GM19467 (cell line): ENCODE measurements at regions not wholly inside any gene's neighbourhood (a gene's known extent, or its start where the extent isn't known, plus 50 kb on each side); places are given as distances from the start of the nearest gene placed in this dataset.

ENCODE experiments used
- ATAC-seq: cut with Tn5 transposase; IDR thresholded peaks from one replicate; pipeline ENCODE4 v1.9.1; 2021; ENCODE audit warnings: mild to moderate bottlenecking, moderate library complexity; ENCODE audit not compliant: unreplicated experiment

DNA sequence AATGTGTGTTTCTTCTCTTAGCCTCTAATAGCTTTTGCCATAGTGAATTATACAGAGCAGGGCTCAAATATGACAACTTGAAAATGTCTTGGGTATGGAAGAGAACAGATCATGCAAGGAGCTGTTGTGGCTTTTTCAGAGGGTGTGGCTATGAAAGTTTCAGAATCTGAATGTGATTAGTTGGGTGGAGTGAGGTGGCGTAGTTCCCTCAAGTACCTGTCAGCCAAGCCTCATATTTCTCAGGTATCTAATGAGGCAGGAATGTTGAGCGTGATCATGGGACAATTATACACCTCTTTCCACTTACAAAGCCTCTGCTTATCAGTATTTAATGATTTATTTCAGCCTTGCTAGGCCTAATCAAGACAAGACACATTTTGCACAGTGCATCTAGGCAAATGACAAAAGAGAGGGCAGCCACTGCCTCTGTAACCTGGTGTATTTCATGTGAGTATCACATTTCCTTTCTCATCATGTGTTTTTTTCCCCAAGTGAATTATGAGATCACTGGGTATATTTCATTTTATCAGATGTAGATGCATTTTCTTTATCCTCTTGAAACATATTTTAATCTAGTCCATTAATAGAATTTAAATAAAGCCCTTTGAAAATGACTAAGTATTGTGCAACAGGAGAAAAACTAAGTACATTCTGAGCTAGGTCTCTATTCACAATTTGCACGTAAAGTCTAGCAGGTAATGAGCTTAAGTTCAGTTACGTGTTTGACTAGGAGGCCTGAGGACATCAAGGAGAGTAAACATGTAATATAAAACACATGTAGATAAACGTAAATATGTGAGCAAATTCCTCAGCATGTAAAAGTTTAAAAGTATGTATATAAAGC lies 644.4 kb upstream of the IGFBP3 start:
- no peak for ATAC-seq

DNA sequence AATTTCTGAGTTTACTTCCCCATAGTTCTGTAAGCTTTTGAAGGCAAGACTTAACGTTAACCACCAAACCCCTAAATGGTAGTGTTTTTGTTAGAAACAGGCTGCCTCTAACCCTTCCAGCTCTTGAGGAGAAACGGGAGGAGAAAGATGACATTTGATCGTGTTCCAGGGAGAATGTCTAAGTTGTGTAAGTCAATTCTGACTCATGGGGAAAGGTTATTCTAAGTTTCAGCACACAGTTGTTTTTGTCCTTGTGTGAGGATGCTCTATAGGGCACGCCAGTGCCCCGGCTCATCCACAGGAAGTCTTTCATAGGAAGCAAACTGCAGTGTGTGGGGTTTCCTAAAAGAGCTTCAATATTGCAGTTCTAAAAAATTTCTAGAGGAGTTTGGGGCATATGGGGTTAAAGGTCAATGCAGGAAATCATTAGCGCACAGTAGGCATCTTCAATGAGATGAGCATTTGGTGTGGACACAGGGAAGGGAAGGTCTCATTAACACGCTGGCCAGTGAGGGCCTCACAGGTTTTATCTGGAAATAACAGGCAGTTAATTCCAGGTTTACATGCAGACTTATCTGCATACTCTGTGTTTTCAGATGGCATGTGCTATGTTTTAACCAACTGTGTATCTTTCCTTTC lies 638.2 kb upstream of the IGFBP3 start:
- ATAC-seq: no peak

DNA sequence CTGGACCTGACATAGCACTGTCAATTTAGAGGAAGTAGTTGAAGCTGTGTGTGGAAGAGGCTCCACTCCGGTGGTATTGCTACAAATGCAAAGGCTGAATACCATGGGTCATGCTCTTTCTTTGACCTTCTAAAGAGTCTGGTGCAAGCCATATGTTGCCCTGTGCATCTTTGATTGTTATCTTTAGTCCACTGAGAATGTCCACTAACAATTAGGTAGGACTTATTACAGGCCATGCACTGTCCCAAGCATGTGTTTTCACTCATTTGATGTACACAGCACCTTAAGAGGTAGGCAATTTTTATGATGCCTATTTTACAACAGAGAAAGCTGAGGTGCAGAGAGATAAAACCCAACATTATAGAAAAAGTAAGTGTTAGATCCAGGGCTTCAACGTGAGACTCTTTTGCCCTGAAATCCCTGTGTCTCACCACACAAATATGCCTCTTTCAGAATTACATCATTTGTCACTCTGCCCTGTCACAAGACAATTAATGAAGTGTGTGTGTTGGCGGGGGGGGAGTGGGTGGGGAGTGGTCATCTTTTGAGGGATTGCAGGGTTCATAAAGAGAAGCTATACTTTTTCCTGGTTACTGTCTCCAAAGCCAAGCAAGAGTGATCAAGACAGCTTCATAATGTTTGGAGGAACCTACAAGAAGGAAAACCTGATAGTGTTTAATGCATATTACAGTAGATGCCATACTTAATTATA lies 637.6 kb upstream of the IGFBP3 start:
- no peak for ATAC-seq

DNA sequence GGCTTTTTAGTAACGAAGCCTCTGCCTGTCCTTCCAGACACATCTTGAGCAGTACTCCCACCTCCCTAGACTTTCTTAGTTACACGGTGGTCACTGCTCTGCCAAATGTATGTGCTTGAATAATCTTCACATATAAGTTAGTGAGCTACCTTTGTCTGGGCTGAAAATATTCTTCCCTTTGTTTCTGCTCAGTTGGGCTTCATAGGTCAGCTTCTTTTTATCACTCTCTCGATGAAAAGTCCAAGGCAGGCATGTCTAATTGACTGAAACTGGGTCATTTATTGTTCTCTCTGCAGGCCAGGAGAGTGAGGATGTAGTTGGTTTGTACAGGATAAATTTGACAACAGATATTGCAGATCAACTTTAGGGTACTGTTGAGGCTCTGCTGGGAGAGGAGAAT lies 636.7 kb upstream of the IGFBP3 start:
- ATAC-seq: no peak

GRCh38 chr7:46557295-46557711 lies 636.2 kb upstream of the IGFBP3 start:
- no peak for ATAC-seq

- no peak for ATAC-seq
Measured at GRCh38 chr7:46554688-46555422, 633.8 kb upstream of the IGFBP3 start.

GRCh38 chr7:46551603-46552002 lies 630.5 kb upstream of the IGFBP3 start:
- ATAC-seq: no peak

- ATAC-seq: no peak
Measured at GRCh38 chr7:46550864-46551263, 629.8 kb upstream of the IGFBP3 start.

DNA sequence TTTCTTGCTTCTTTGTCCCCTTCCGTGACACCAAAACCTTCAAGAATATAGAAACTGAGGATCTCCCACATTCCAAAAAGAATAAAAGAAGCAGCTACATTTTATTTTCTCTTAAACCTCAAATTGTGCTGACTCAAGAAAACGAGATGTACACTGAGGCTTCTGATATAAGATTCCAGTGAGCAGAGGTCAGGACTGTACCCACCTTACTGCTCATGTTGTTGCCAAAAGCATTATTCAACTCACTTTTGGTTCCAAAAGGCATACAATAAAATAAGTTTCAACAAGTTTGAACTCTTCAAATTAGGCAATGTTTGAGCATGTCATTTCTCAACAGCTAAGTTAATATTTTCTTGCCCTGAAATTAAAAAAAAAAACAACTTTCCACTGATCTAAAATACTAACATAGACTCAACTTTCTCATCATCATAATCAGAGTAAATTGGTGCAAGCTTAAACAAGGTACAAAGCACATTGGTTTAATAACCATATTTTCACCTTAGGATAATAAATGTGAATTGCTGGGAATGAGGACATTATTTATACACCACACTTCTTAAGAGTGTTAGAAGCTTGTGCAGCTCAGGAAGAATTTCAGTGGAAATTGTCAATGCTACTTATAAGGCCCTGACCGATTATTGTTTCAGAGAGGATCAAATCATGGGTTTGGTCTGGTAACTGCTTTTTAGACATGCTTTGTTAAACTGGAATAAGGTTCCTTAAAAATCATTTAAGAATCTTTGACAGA lies 629.0 kb upstream of the IGFBP3 start:
- ATAC-seq: no peak

- no peak for ATAC-seq
Measured at GRCh38 chr7:46549347-46549746, 628.3 kb upstream of the IGFBP3 start.

DNA sequence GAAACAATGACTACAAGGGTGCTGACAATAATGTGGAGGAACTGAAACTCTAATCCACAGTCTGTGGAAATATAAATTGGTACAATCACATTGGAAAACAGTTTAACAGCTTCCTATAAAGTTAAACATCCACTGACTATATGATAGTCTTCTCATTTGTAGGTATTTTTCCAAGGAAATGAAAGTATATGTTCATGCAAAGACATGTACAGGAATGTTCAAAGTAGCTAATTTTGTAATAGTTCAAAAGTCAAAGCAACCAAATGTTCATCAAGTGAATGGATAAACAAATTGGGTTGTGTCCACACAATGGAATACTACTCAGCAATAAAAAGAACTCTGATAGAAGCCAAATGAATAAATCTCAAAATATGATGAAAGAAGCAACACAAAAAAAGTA lies 626.0 kb upstream of the IGFBP3 start:
- no peak for ATAC-seq

- no peak for ATAC-seq
Measured at GRCh38 chr7:46545790-46546189, 624.7 kb upstream of the IGFBP3 start.

- ATAC-seq: no peak
Measured at GRCh38 chr7:46544396-46545008, 623.4 kb upstream of the IGFBP3 start.

GRCh38 chr7:46542076-46542475 lies 621.0 kb upstream of the IGFBP3 start:
- ATAC-seq: no peak

DNA sequence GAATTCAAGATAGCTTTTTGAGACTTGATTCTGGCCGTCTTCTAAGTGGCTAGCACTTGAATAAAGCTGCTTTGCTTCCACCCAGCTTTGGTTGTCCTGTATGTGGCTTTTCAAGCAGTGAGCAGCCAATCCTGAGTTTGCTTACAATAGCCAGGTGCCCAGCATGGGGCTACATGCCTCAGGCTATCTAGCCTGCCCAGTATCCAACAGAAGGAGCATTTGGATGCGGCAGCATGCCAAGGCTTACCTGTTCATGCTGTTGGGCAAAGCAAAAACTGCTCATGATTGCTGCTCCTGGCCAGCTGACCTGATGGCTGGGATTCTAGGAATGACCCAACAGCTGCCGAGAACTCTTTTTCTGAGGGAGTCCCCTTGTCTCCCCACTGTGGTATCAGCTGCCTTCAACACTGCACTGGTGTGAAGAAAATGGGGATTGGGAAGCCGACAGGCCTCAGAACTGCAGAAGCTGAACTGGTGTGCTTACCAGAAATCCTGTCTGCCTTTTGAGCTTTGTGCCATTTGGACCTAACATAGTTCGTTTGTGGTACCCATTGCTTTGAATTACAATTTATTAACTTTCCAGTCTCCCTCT lies 618.9 kb upstream of the IGFBP3 start:
- ATAC-seq: no peak

DNA sequence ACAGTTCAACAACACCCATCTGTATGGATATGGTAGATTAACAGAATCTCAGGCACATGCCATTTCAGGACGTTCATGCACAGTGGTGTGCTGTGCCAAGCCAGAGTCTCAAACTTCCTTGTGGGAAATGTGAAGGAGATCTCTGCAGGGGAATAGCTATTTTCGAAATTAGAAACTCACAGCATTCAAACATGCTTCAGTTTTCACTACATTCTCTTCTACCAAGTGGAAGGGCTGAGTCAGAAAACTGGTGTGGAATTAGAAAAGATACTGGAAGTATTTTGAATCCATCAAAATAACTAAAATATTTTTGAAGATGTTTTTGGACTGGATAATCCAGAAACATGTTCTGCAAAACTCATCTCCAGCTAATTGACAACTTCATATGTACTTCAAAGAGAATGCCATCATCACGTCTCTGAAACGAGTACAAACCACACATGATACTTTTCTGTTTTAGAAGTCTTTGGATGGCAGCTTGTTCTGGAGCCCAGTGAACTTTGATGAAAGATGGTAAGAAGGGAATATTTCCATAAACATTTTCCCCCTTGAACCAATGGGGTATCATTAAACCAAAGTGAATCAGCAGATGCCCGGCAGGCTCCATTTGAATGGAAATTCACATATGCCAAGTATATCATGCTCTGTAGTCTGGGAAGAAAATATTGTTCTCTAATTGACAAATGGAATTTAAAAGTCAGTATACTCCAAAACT lies 616.3 kb upstream of the IGFBP3 start:
- no peak for ATAC-seq

DNA sequence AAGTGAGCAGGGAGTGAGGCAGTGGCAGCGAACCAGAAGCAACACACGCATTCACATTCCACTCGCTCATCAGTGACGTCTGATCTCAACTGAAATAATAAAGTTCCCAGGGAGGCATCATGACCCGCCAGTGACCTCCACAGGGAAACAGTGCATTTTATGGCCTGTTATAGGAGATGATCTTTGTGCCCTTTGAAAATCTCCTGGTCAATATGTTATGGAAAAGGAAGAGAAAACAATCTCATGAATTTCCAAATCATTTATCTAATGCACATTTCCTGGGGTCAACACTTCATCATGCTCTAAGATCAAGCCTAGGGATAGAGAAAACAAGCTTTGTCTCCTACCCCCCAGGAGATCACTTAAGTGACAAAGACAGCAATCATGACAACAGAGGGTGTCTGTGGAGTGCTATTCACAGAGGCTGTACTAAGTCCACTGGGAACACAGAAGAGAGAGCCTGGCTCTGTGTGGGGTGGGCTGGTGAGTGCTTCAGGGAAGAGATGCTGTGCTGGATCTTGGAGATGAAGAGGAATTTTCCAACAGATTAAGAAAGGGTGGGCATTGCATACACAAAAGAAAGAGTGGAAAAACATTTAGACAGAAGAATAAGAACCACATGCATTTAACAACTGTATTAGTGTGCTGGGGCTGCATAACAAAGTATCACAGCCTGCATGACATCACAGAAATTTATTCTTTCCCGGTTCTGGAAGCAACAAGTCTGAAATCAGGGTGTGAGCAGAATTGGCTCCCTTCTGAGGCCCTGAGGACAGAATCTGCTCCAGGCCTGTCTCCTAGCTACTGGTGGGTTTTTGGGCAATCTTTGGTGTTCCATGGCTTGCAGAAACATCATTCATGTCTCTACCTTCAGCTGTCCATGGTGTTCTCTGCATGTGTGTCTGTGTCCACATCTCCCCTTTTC lies 613.9 kb upstream of the IGFBP3 start:
- ATAC-seq: no peak

GRCh38 chr7:46533946-46534345 lies 612.9 kb upstream of the IGFBP3 start:
- ATAC-seq: no peak
